SK-N-SH (cell line): ENCODE measurements at regions not wholly inside any gene's neighbourhood (a gene's known extent, or its start where the extent isn't known, plus 50 kb on each side); places are given as distances from the start of the nearest gene placed in this dataset.

Experiments
- CTCF ChIP-seq: fragments of 200-600 bp; sonication (generic); IDR thresholded peaks from 2 replicates; pipeline ENCODE4 v1.6.1; 2017; ENCODE audit warnings: antibody characterized with exemption, mild to moderate bottlenecking, moderate library complexity
- RAD21 ChIP-seq: IDR thresholded peaks from 2 replicates; pipeline ENCODE4 v1.6.1; 2012; ENCODE audit warnings: mild to moderate bottlenecking, low read length

DNA sequence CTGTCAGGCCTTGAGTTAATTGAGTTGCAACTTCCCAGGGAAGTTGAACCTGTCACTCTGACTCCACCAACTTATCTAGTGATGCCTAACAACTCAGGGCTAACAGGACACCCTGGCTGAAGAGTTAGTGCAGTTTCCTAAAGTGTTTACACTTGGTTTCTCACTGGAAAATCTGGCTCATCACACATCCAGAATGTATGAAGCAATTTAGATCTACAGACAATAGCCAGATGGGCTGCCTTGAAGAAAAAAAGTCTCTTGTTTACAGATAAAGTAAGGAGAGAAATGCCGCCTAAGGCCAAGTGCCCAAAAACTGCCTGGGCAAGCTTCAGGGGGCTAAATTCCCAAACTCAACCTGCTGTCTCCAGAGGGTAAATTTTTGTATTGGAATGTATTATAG is 446.3 kb upstream of the NCAM2 start:
- TF ChIP-seq RAD21 (no peak), CTCF (no peak)
